Retinal pigment epithelial cell (primary cell): ENCODE measurements at regions not wholly inside any gene's neighbourhood (a gene's known extent, or its start where the extent isn't known, plus 50 kb on each side); places are given as distances from the start of the nearest gene placed in this dataset.

Experiments used
- DNase-seq: peaks from one replicate; pipeline ENCODE4 v3.0.0-alpha.2; 2010; ENCODE audit warnings: low read depth
- H3K4me3 ChIP-seq: 2 replicates; pipeline ENCODE4 v1.5.1; 2011; ENCODE audit warnings: mild to moderate bottlenecking, low read length, control low read depth, moderate library complexity
- CTCF ChIP-seq: conservative IDR thresholded peaks from 2 replicates; pipeline ENCODE4 v1.5.1; 2011; ENCODE audit warnings: low read depth, low read length, control low read depth, inconsistent platforms

- no peak for DNase-seq
- no peak overlapping the region for H3K4me3 ChIP-seq
- TF ChIP-seq CTCF, result no peak
Observed at GRCh38 chr15:67902579-67903009, 62.7 kb upstream of the RNU6-1 start.

GRCh38 chr15:67903708-67904107 is 63.9 kb upstream of the RNU6-1 start:
- no peak for TF ChIP-seq CTCF
- no peak overlapping the region for H3K4me3 ChIP-seq
- DNase-seq, result no peak

GRCh38 chr15:67905628-67906027 is 65.8 kb upstream of the RNU6-1 start:
- no peak for TF ChIP-seq CTCF
- H3K4me3 ChIP-seq, result no peak overlapping the region
- DNase-seq, result no peak

GRCh38 chr15:67906382-67906781 is 66.5 kb upstream of the RNU6-1 start:
- no peak for DNase-seq
- TF ChIP-seq CTCF, result peak; percentile 45
- no peak overlapping the region for H3K4me3 ChIP-seq

GRCh38 chr15:67907184-67907723 is 67.4 kb upstream of the RNU6-1 start:
- TF ChIP-seq CTCF, result no peak
- no peak overlapping the region for H3K4me3 ChIP-seq
- DNase-seq, result no peak

- no peak for TF ChIP-seq CTCF
- no peak for DNase-seq
- no peak overlapping the region for H3K4me3 ChIP-seq
Observed at GRCh38 chr15:67908756-67909155, 68.9 kb upstream of the RNU6-1 start.

- TF ChIP-seq CTCF, result no peak
- no peak for DNase-seq
- H3K4me3 ChIP-seq, result no peak overlapping the region
Observed at GRCh38 chr15:67911727-67912126, 71.9 kb upstream of the RNU6-1 start.
